Neuronal stem cell (in vitro differentiated cells): ENCODE measurements at regions not wholly inside any gene's neighbourhood (a gene's known extent, or its start where the extent isn't known, plus 50 kb on each side); places are given as distances from the start of the nearest gene placed in this dataset.

Experiments used
- DNase-seq: peaks from one replicate; pipeline ENCODE4 v3.0.0-alpha.2; 2013; ENCODE audit warnings: low spot score
- H2AFZ ChIP-seq: one replicate; pipeline ENCODE4 v1.6.1; 2013; ENCODE audit warnings: mild to moderate bottlenecking, low read length, inconsistent platforms
- H2AK5ac ChIP-seq: 2 replicates; pipeline ENCODE4 v1.6.1; 2013; ENCODE audit warnings: low read depth, mild to moderate bottlenecking, inconsistent platforms, low read length, moderate library complexity, mixed read lengths
- H2BK120ac ChIP-seq: 2 replicates; pipeline ENCODE4 v1.6.1; 2013; ENCODE audit warnings: low read depth, mild to moderate bottlenecking, inconsistent platforms, low read length, moderate library complexity, mixed read lengths
- H2BK12ac ChIP-seq: one replicate; pipeline ENCODE4 v1.6.1; 2013; ENCODE audit warnings: low read length, inconsistent platforms
- H2BK15ac ChIP-seq: 2 replicates; pipeline ENCODE4 v1.6.1; 2013; ENCODE audit warnings: mild to moderate bottlenecking, low read length, inconsistent platforms, mixed read lengths
- H2BK5ac ChIP-seq: one replicate; pipeline ENCODE4 v1.6.1; 2013; ENCODE audit warnings: inconsistent platforms, mild to moderate bottlenecking, low read length, moderate library complexity
- H3K14ac ChIP-seq: one replicate; pipeline ENCODE4 v1.6.1; 2013; ENCODE audit warnings: low read length, inconsistent platforms
- H3K18ac ChIP-seq: 2 replicates; pipeline ENCODE4 v1.6.1; 2013; ENCODE audit warnings: low read length, inconsistent platforms
- H3K23ac ChIP-seq: 2 replicates; pipeline ENCODE4 v1.6.1; 2013; ENCODE audit warnings: low read depth, mild to moderate bottlenecking, mixed read lengths, low read length, inconsistent platforms; ENCODE audit not compliant: poor library complexity
- H3K27ac ChIP-seq: replicated peaks from 3 replicates; pipeline ENCODE4 v1.5.1; 2013; ENCODE audit warnings: low read length, inconsistent platforms
- H3K27me3 ChIP-seq, 3 experiments: 2 replicates each; pipeline ENCODE4 v1.6.1; 2013; ENCODE audit warnings: low read length in 3 of 3, mild to moderate bottlenecking in 2 of 3, inconsistent platforms in 1 of 3, low read depth in 1 of 3, mixed read lengths in 1 of 3, moderate library complexity in 1 of 3; ENCODE audit not compliant: control insufficient read depth in 3 of 3, insufficient read depth in 3 of 3
- H3K36me3 ChIP-seq, 2 donors: replicated peaks in 1 of 2; 2 replicates each; pipeline ENCODE4 v1.6.1; 2013; ENCODE audit warnings: low read length in 2 of 2; ENCODE audit not compliant: control insufficient read depth in 2 of 2, insufficient read depth in 2 of 2
- H3K4ac ChIP-seq: 2 replicates; pipeline ENCODE4 v1.6.1; 2013; ENCODE audit warnings: inconsistent platforms, mild to moderate bottlenecking, low read length, moderate library complexity
- H3K4me1 ChIP-seq, 2 donors: 1 replicate in 1 of 2; 2 replicates in 1 of 2; pipeline ENCODE4 v1.6.1; 2013; ENCODE audit warnings: low read length in 2 of 2, low read depth in 1 of 2; ENCODE audit not compliant: control insufficient read depth in 2 of 2, insufficient read depth in 1 of 2
- H3K4me2 ChIP-seq: one replicate; pipeline ENCODE4 v1.6.1; 2013; ENCODE audit warnings: mild to moderate bottlenecking, low read length, inconsistent platforms; ENCODE audit not compliant: insufficient read depth, poor library complexity, severe bottlenecking
- H3K4me3 ChIP-seq, 2 donors: 2 replicates each; pipeline ENCODE4 v1.5.1; 2013; ENCODE audit warnings: low read length in 2 of 2, mild to moderate bottlenecking in 2 of 2, inconsistent platforms in 1 of 2, moderate library complexity in 1 of 2
- H3K79me1 ChIP-seq: one replicate; pipeline ENCODE4 v1.6.1; 2013; ENCODE audit warnings: low read depth, mild to moderate bottlenecking, inconsistent platforms, low read length, moderate library complexity
- H3K9ac ChIP-seq: one replicate; pipeline ENCODE4 v1.6.1; 2013; ENCODE audit warnings: mild to moderate bottlenecking, low read depth, low read length, inconsistent platforms; ENCODE audit not compliant: poor library complexity
- H3K9me3 ChIP-seq, 2 donors: replicated peaks in 1 of 2; 2 replicates each; pipeline versions ENCODE3 to v1.6.1; 2013; ENCODE audit warnings: low read length in 2 of 2, mild to moderate bottlenecking in 2 of 2, inconsistent platforms in 1 of 2, low read depth in 1 of 2, mixed read lengths in 1 of 2, moderate library complexity in 1 of 2; ENCODE audit not compliant: control insufficient read depth in 2 of 2, insufficient read depth in 1 of 2
- H4K8ac ChIP-seq: one replicate; pipeline ENCODE4 v1.6.1; 2013; ENCODE audit warnings: low read depth, mild to moderate bottlenecking, inconsistent platforms, low read length, moderate library complexity
- H4K91ac ChIP-seq: one replicate; pipeline ENCODE4 v1.6.1; 2013; ENCODE audit warnings: low read length, low read depth, mild to moderate bottlenecking, inconsistent platforms; ENCODE audit not compliant: poor library complexity
- WGBS, 2 donors: extraction: QIAGEN DNeasy Blood & Tissue Kit; methylation state at CpG; one replicate each; pipeline ENCODE4 v1.1.7; 2013; ENCODE audit warnings: missing lambda C conversion rate in 2 of 2, mixed read lengths in 1 of 2; ENCODE audit not compliant: insufficient read length in 2 of 2, insufficient replicate concordance in 1 of 2; ENCODE audit errors: extremely low coverage in 2 of 2; 5-methylcytosine and 5-hydroxymethylcytosine counted together

DNA sequence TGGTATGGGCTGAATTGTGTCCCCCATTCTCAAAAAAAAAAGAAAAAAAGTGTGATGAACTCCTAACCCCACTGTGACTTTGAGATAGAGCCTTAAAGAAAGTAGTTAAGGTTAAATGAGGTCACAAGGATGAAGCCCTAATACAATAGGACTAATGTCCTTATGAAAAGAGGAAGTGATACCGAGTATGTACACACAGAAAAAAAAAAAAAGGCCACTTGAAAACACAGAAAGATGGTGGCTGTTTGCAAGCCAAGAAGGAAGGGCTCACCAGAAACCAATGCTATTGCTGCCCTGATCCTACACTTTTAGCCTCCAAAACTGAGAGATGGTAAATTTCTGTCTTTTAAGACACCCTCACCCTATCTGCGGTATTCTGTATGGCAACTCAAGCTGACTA lies 955.6 kb downstream of the PCDH17 start:
- no peaks in the 10 kb centered on the region for H3K36me3 ChIP-seq
- no peaks in the 10 kb centered on the region for H3K79me1 ChIP-seq
- H3K4me2 ChIP-seq, result no peak overlapping the region
- no peak overlapping the region for H4K8ac ChIP-seq
- H3K4me1 ChIP-seq, result peaks cover 0 to 2% of the 10 kb centered on the region in 2 donors
- DNase-seq, result no peak
- no peak overlapping the region for H3K27ac ChIP-seq
- H3K14ac ChIP-seq, result no peak overlapping the region
- H2BK12ac ChIP-seq, result no peak overlapping the region
- no peak overlapping the region for H3K23ac ChIP-seq
- no peak overlapping the region for H2BK120ac ChIP-seq
- no peak overlapping the region for H2BK15ac ChIP-seq
- H2AK5ac ChIP-seq, result no peak overlapping the region
- no peaks in the 10 kb centered on the region for H3K27me3 ChIP-seq
- H3K9ac ChIP-seq, result no peak overlapping the region
- no peak overlapping the region for H2BK5ac ChIP-seq
- WGBS, 2 donors, result no CpG with 5 or more reads among the region's 2 CpGs
- no peak overlapping the region for H4K91ac ChIP-seq
- H3K9me3 ChIP-seq, result no peaks in the 10 kb centered on the region
- no peak overlapping the region for H2AFZ ChIP-seq
- no peak overlapping the region for H3K4ac ChIP-seq
- H3K4me3 ChIP-seq, result no peak overlapping the region
- no peak overlapping the region for H3K18ac ChIP-seq

DNA sequence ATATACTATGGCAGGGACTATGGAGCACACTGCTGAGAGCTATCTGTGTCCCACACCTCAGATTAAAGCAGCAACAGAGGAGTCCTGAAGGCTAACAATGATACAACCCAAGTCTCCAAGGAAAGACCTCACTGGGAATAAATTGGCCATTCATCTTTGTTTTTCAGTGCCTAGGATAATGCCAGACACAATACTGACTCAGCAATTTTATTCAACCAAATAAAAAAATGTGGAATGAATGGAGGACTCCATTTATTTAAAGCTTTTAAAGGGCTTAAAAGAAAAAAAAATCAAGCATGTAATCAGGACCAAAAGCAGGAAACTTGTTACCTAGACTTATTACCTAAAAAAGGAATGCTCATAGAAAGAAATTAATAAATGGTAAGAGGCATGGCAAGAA lies 960.5 kb downstream of the PCDH17 start:
- Histone ChIP-seq H2BK12ac (no peak overlapping the region), H3K18ac (no peak overlapping the region), H3K79me1 (no peaks in the 10 kb centered on the region), H2BK120ac (no peak overlapping the region), H4K8ac (no peak overlapping the region), H2AK5ac (no peak overlapping the region), H3K4me3 (no peak overlapping the region), H3K14ac (no peak overlapping the region), H3K9ac (no peak overlapping the region), H2BK5ac (no peak overlapping the region), H3K9me3 (no peaks in the 10 kb centered on the region), H2AFZ (no peak overlapping the region), H3K27me3 (no peaks in the 10 kb centered on the region), H3K4me1 (peaks cover 0 to 2% of the 10 kb centered on the region in 2 donors), H3K4me2 (no peak overlapping the region), H2BK15ac (no peak overlapping the region), H3K27ac (no peak overlapping the region), H3K4ac (no peak overlapping the region), H3K36me3 (no peaks in the 10 kb centered on the region), H4K91ac (no peak overlapping the region), H3K23ac (no peak overlapping the region)
- no peak for DNase-seq

DNA sequence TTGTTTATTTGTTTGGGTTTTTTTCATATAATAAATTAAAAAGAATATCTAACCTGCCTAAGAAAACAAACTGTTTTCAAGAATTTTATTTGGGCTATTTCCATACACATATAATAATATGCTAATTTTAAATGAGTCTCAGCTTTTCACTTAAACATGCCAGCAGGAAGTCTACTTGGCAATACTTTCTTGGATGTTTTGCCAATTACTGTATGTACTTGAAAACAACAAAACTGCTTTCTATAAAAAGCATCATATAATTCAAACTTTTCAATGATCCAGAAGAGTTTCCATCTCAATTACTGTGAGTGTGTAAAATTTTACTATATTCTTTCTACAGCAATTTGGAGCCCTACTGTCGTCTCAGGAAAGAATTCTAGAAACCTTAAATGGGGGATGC lies 961.2 kb downstream of the PCDH17 start:
- no peak overlapping the region for H3K4ac ChIP-seq
- no peak overlapping the region for H3K18ac ChIP-seq
- no peaks in the 10 kb centered on the region for H3K9me3 ChIP-seq
- H2BK120ac ChIP-seq, result no peak overlapping the region
- H2AK5ac ChIP-seq, result no peak overlapping the region
- H3K14ac ChIP-seq, result no peak overlapping the region
- H2AFZ ChIP-seq, result no peak overlapping the region
- H2BK15ac ChIP-seq, result no peak overlapping the region
- H3K4me3 ChIP-seq, result no peak overlapping the region
- H3K27ac ChIP-seq, result no peak overlapping the region
- H3K23ac ChIP-seq, result no peak overlapping the region
- peaks cover 0 to 2% of the 10 kb centered on the region in 2 donors for H3K4me1 ChIP-seq
- H3K27me3 ChIP-seq, result no peaks in the 10 kb centered on the region
- no peak overlapping the region for H3K9ac ChIP-seq
- no CpG with 5 or more reads among the region's 1 CpG for WGBS, 2 donors
- no peaks in the 10 kb centered on the region for H3K36me3 ChIP-seq
- H2BK12ac ChIP-seq, result no peak overlapping the region
- H3K4me2 ChIP-seq, result no peak overlapping the region
- no peak overlapping the region for H2BK5ac ChIP-seq
- no peak for DNase-seq
- no peaks in the 10 kb centered on the region for H3K79me1 ChIP-seq
- no peak overlapping the region for H4K8ac ChIP-seq
- H4K91ac ChIP-seq, result no peak overlapping the region

DNA sequence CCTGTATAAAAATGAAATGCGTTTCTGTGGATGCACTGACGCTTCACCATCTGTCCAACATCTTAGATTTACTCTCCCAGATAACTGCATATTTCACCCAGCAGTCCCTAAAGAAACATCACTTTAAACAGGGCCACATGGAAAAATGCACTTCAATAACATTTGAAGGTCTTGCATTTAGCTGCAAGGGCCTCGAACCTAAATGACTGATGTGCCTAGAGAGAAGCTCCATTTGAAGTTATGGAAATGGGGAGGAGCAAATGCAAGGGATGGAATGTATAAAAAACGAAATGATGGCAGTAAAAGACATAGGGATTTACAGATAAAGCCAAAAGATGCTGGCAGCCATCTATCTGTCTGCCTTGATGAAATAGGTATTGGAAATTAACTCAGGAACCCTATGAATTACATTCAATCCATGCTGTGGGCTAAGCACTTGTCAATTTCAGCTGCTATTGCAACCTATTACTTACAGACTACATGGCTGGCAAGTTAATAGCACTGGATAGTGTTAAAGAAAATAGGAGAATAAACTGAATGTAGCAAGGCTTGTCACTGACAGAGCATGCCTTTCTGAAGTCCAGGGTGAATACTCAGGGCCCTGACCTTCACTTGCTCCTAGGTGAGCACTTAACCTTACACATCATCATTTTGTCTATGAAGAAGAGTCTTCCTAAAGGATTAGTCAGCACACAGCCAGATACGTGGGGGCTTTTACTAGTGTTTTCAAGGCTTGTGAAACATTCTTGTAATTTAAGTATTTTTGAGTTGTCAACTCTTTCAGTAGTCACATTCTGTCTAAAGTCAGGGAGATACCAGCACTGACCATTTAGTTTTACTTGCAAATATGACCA lies 963.4 kb downstream of the PCDH17 start:
- H2BK120ac ChIP-seq, result no peak overlapping the region
- no peak overlapping the region for H2BK15ac ChIP-seq
- no peaks in the 10 kb centered on the region for H3K27me3 ChIP-seq
- H3K36me3 ChIP-seq, result no peaks in the 10 kb centered on the region
- no peak overlapping the region for H4K91ac ChIP-seq
- no peak overlapping the region for H3K9ac ChIP-seq
- H3K4me2 ChIP-seq, result no peak overlapping the region
- H2BK12ac ChIP-seq, result no peak overlapping the region
- H2AK5ac ChIP-seq, result no peak overlapping the region
- peak overlapping the region; percentile 4 for H2AFZ ChIP-seq
- H3K23ac ChIP-seq, result no peak overlapping the region
- H3K27ac ChIP-seq, result no peak overlapping the region
- H3K18ac ChIP-seq, result no peak overlapping the region
- H3K9me3 ChIP-seq, result no peaks in the 10 kb centered on the region
- H3K4me1 ChIP-seq, result peaks cover 0 to 4% of the 10 kb centered on the region in 2 donors
- no peaks in the 10 kb centered on the region for H3K79me1 ChIP-seq
- no peak overlapping the region for H3K4ac ChIP-seq
- DNase-seq, result no peak
- no peak overlapping the region for H2BK5ac ChIP-seq
- H4K8ac ChIP-seq, result no peak overlapping the region
- no peak overlapping the region for H3K4me3 ChIP-seq
- WGBS, 2 donors, result no CpG with 5 or more reads among the region's 5 CpGs
- H3K14ac ChIP-seq, result no peak overlapping the region
